Dedifferentiated amniotic fluid mesenchymal stem cell (primary cell): ENCODE measurements at regions not wholly inside any gene's neighbourhood (a gene's known extent, or its start where the extent isn't known, plus 50 kb on each side); places are given as distances from the start of the nearest gene placed in this dataset.

Experiments used
- DNase-seq: peaks from one replicate; pipeline ENCODE4 v3.0.0-alpha.2; 2016; ENCODE audit errors: extremely low spot score

- DNase-seq = peak; percentile 31
Measured at GRCh38 chr13:20351281-20352022, 119.3 kb upstream of the GJB6 start.

GRCh38 chr13:20350819-20351218 is 118.7 kb upstream of the GJB6 start:
- no peak for DNase-seq

GRCh38 chr13:20350382-20350763 is 118.3 kb upstream of the GJB6 start:
- DNase-seq = no peak

- no peak for DNase-seq
Measured at GRCh38 chr13:20349564-20350381, 117.7 kb upstream of the GJB6 start.

- no peak for DNase-seq
Measured at GRCh38 chr13:20348645-20349408, 116.7 kb upstream of the GJB6 start.

GRCh38 chr13:20348018-20348417 is 115.9 kb upstream of the GJB6 start:
- DNase-seq = no peak

GRCh38 chr13:20344836-20345490 is 112.8 kb upstream of the GJB6 start:
- no peak for DNase-seq

GRCh38 chr13:20342311-20342710 is 110.2 kb upstream of the GJB6 start:
- no peak for DNase-seq

GRCh38 chr13:20340759-20341171 is 108.6 kb upstream of the GJB6 start:
- no peak for DNase-seq

GRCh38 chr13:20340136-20340758 is 108.1 kb upstream of the GJB6 start:
- no peak for DNase-seq

GRCh38 chr13:20337884-20338551 is 105.9 kb upstream of the GJB6 start:
- no peak for DNase-seq

- DNase-seq = no peak
Measured at GRCh38 chr13:20336761-20337160, 104.6 kb upstream of the GJB6 start.

GRCh38 chr13:20334309-20334708 is 102.2 kb upstream of the GJB6 start:
- no peak for DNase-seq

GRCh38 chr13:20332361-20333096 is 100.4 kb upstream of the GJB6 start:
- DNase-seq = no peak

- no peak for DNase-seq
Measured at GRCh38 chr13:20331949-20332348, 99.8 kb upstream of the GJB6 start.

- DNase-seq = no peak
Measured at GRCh38 chr13:20331419-20331818, 99.3 kb upstream of the GJB6 start.

- no peak for DNase-seq
Measured at GRCh38 chr13:20326809-20327208, 94.7 kb upstream of the GJB6 start.

GRCh38 chr13:20326276-20326675 is 94.2 kb upstream of the GJB6 start:
- DNase-seq = no peak

- DNase-seq = no peak
Measured at GRCh38 chr13:20320885-20321284, 88.8 kb upstream of the GJB6 start.

GRCh38 chr13:20313896-20314295 is 81.8 kb upstream of the GJB6 start:
- DNase-seq = no peak
